Kidney (tissue), 13 donors: ENCODE measurements at regions not wholly inside any gene's neighbourhood (a gene's known extent, or its start where the extent isn't known, plus 50 kb on each side); places are given as distances from the start of the nearest gene placed in this dataset.

Source experiments
- DNase-seq, 5 donors: peaks; one replicate each; pipeline ENCODE4 v3.0.0-alpha.2; 2013 to 2020
- FAIRE-seq: peaks from 2 replicates; lab custom pipeline; 2012; peaks lifted over from hg19 to GRCh38; lab: Jason Lieb, UNC
- H3K27ac ChIP-seq, 2 donors: one replicate each; pipeline ENCODE4 v1.7.0; 2013; ENCODE audit warnings: low read depth in 2 of 2, low read length in 2 of 2, inconsistent platforms in 1 of 2
- H3K27me3 ChIP-seq: one replicate; pipeline ENCODE4 v1.7.1; 2013; ENCODE audit warnings: low read length, inconsistent platforms; ENCODE audit not compliant: control insufficient read depth, insufficient read depth
- H3K36me3 ChIP-seq, 3 donors: one replicate each; pipeline versions ENCODE4 v1.7.0 to v1.7.1; 2013; ENCODE audit warnings: low read length in 3 of 3, control low read depth in 1 of 3, inconsistent platforms in 1 of 3; ENCODE audit not compliant: insufficient read depth in 3 of 3, control insufficient read depth in 2 of 3
- H3K4me1 ChIP-seq, 3 donors: one replicate each; pipeline versions ENCODE4 v1.7.0 to v1.7.1; 2013; ENCODE audit warnings: low read length in 3 of 3, inconsistent platforms in 1 of 3, low read depth in 1 of 3; ENCODE audit not compliant: control insufficient read depth in 2 of 3, insufficient read depth in 2 of 3
- H3K4me3 ChIP-seq, 3 donors: one replicate each; pipeline versions ENCODE4 v1.7.0 to v1.8.1; 2013; ENCODE audit warnings: low read length in 3 of 3, control low read depth in 1 of 3, inconsistent platforms in 1 of 3
- H3K9ac ChIP-seq, 3 donors: one replicate each; pipeline versions ENCODE4 v1.7.0 to v1.7.1; 2013; ENCODE audit warnings: low read length in 3 of 3, control low read depth in 1 of 3, inconsistent platforms in 1 of 3
- H3K9me3 ChIP-seq, 3 donors: one replicate each; pipeline versions ENCODE4 v1.7.0 to v1.7.1; 2013; ENCODE audit warnings: low read length in 3 of 3, control low read depth in 1 of 3, inconsistent platforms in 1 of 3; ENCODE audit not compliant: control insufficient read depth in 2 of 3, insufficient read depth in 1 of 3
- CTCF ChIP-seq: IDR thresholded peaks from 3 replicates; pipeline ENCODE4 v1.5.1; 2012; ENCODE audit warnings: mild to moderate bottlenecking, moderate library complexity, borderline replicate concordance; ENCODE audit not compliant: insufficient read depth; ENCODE audit errors: extremely low read depth
- intact Hi-C: fragments of 100-400 bp; cut with DNase I; formaldehyde crosslinking; loops from one replicate; pipeline ENCODE4 v1.11.1; 2022
- donor health status: control.
- donor health status: control.
- donor health status: control.
- donor health status: control.
- donor health status: control.
- donor health status: DM: yes; HTN: yes; CAD: no.
- donor health status: Normal renal cell carcinoma (clear cell type).

DNA sequence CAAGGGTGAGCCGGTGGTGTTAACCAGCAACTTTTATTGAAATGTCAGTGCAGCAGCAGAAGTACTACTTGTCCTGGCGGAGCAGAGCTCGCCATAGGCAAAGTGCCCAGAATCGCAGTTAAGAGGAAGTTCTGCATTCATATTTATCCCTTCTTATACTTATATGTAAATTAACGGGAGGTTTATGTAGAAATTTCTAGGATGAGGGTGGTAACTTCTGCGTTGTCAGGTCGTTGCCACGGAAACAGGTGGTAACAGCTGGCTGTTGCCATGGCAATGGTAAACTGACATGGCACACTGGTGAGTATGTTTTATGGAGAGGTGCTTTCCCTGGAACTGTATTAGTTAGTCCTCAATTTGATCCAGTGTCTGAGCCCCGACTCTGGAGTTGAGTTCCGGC is 2494.9 kb upstream of the PCDH20 start:
- intact Hi-C loops, result no loop called here
- Histone ChIP-seq H3K9me3 (no peaks in the 10 kb centered on the region), H3K9ac (no peak overlapping the region), H3K4me3 (no peak overlapping the region), H3K36me3 (no peaks in the 10 kb centered on the region), H3K27me3 (no peaks in the 10 kb centered on the region), H3K4me1 (no peaks in the 10 kb centered on the region), H3K27ac (no peak overlapping the region)
- DNase-seq (peak in 3 of 5 donors; percentile 16 to 18 (median 17)), FAIRE-seq (no peak)
- TF ChIP-seq CTCF, result no peak

GRCh38 chr13:63909726-63910375 is 2494.2 kb upstream of the PCDH20 start:
- intact Hi-C loops, result no loop called here
- H3K27me3 ChIP-seq, result no peaks in the 10 kb centered on the region
- no peaks in the 10 kb centered on the region for H3K36me3 ChIP-seq
- no peak for TF ChIP-seq CTCF
- DNase-seq, result no peak
- H3K27ac ChIP-seq, result no peak overlapping the region
- peak; percentile 21 for FAIRE-seq
- H3K4me1 ChIP-seq, result no peaks in the 10 kb centered on the region
- no peak overlapping the region for H3K9ac ChIP-seq
- no peaks in the 10 kb centered on the region for H3K9me3 ChIP-seq
- H3K4me3 ChIP-seq, result no peak overlapping the region

DNA sequence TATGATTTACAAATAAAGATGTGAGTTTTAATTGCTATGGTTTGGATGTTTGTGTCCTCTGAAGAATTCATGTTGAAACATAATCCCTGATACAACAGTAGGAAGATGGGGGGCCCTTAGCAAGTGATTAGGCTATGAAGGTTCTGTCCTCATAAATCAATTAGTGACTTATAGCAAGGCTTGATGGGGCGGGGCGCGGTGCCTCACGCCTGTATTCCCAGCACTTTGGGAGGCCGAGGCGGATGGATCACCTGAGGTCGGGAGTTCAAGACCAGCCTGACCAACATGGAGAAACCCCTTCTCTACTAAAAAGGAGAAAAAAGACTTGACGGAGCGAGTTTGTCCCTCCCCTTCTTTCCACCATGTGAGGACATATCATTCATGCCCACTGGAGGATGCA is 2486.5 kb upstream of the PCDH20 start:
- no peak overlapping the region for H3K4me3 ChIP-seq
- H3K27ac ChIP-seq, result no peak overlapping the region
- H3K36me3 ChIP-seq, result no peaks in the 10 kb centered on the region
- H3K27me3 ChIP-seq, result no peaks in the 10 kb centered on the region
- H3K9me3 ChIP-seq, result no peaks in the 10 kb centered on the region
- H3K9ac ChIP-seq, result no peak overlapping the region
- FAIRE-seq (no peak), DNase-seq (no peak)
- H3K4me1 ChIP-seq, result no peaks in the 10 kb centered on the region
- intact Hi-C loops, result no loop called here
- TF ChIP-seq CTCF, result no peak

GRCh38 chr13:63901630-63902029 is 2486.0 kb upstream of the PCDH20 start:
- Histone ChIP-seq H3K9me3 (no peaks in the 10 kb centered on the region), H3K4me1 (no peaks in the 10 kb centered on the region), H3K27me3 (no peaks in the 10 kb centered on the region), H3K4me3 (no peak overlapping the region), H3K36me3 (no peaks in the 10 kb centered on the region), H3K27ac (no peak overlapping the region), H3K9ac (no peak overlapping the region)
- no peak for TF ChIP-seq CTCF
- no peak for FAIRE-seq
- intact Hi-C loops, result no loop called here
- no peak for DNase-seq
